SK-N-SH (cell line): ENCODE measurements at regions not wholly inside any gene's neighbourhood (a gene's known extent, or its start where the extent isn't known, plus 50 kb on each side); places are given as distances from the start of the nearest gene placed in this dataset.
A peak's percentile ranks its signal among the peaks of the same experiment; 100 is the strongest.

Experiments
- CTCF ChIA-PET: fragments of 300-600, 350-600 bp; formaldehyde crosslinking; extraction: SDS; loops from one replicate; lab custom pipeline; 2021; lab: Yijun Ruan, JAX
- POLR2A ChIA-PET: fragments of 350-600 bp; sonication (Branson Sonifier 250); formaldehyde crosslinking; extraction: SDS; loops from one replicate; lab custom pipeline; 2020; ENCODE audit warnings: antibody characterized with exemption, inconsistent platforms; lab: Yijun Ruan, JAX
- DNase-seq: peaks from one replicate; pipeline ENCODE4 v3.0.0; 2012
- H2AFZ ChIP-seq: fragments of 200-600 bp; sonication (generic); 2 replicates; pipeline ENCODE4 v1.8.1; 2016; ENCODE audit warnings: antibody characterized with exemption, mild to moderate bottlenecking, low read depth
- H3F3A ChIP-seq: fragments of 200-600 bp; sonication (generic); replicated peaks from 2 replicates; pipeline ENCODE3; 2016; ENCODE audit warnings: antibody characterized with exemption, mild to moderate bottlenecking; ENCODE audit not compliant: insufficient read depth
- H3K27ac ChIP-seq, 2 experiments: fragments of 200-500 bp in 1 of 2; fragments of 200-600 bp in 1 of 2; sonication (Bioruptor generic) in 1 of 2; sonication (generic), shearing (Covaris generic) in 1 of 2; 2 replicates each; pipeline versions ENCODE4 v1.5.1 to v1.6.1; 2014 to 2016; ENCODE audit warnings: low read depth in 2 of 2, inconsistent platforms in 1 of 2, low read length in 1 of 2, mild to moderate bottlenecking in 1 of 2, mixed read lengths in 1 of 2
- H3K27me3 ChIP-seq: fragments of 200-600 bp; sonication (generic), shearing (Covaris generic); 2 replicates; pipeline ENCODE4 v1.6.1; 2016; ENCODE audit warnings: mixed run types; ENCODE audit not compliant: insufficient read depth
- H3K36me3 ChIP-seq, 2 experiments: fragments of 200-500 bp in 1 of 2; fragments of 200-600 bp in 1 of 2; sonication (Bioruptor generic) in 1 of 2; sonication (generic) in 1 of 2; replicated peaks in 1 of 2; 2 replicates each; pipeline versions ENCODE3 to v1.5.1; 2014 to 2016; ENCODE audit warnings: low read length in 1 of 2, mild to moderate bottlenecking in 1 of 2; ENCODE audit not compliant: insufficient read depth in 2 of 2, control insufficient read depth in 1 of 2
- H3K4me1 ChIP-seq, 2 experiments: fragments of 200-500 bp in 1 of 2; fragments of 200-600 bp in 1 of 2; sonication (Bioruptor generic) in 1 of 2; sonication (generic), shearing (Covaris generic) in 1 of 2; 2 replicates each; pipeline versions ENCODE4 v1.5.1 to v1.6.1; 2014 to 2016; ENCODE audit warnings: low read depth in 1 of 2, low read length in 1 of 2, mixed run types in 1 of 2; ENCODE audit not compliant: insufficient read depth in 2 of 2, control insufficient read depth in 1 of 2
- H3K4me2 ChIP-seq: fragments of 200-600 bp; sonication (generic), shearing (Covaris generic); 2 replicates; pipeline ENCODE4 v1.6.1; 2017; ENCODE audit warnings: mixed run types
- H3K4me3 ChIP-seq, 2 experiments: fragments of 200-500 bp in 1 of 2; fragments of 200-600 bp in 1 of 2; sonication (Bioruptor generic) in 1 of 2; sonication (generic), shearing (Covaris generic) in 1 of 2; 2 replicates each; pipeline versions ENCODE4 v1.5.1 to v1.8.1; 2014 to 2016; ENCODE audit warnings: low read depth in 2 of 2, inconsistent platforms in 1 of 2, low read length in 1 of 2, mild to moderate bottlenecking in 1 of 2, mixed read lengths in 1 of 2, moderate library complexity in 1 of 2
- H3K79me2 ChIP-seq: fragments of 200-600 bp; sonication (generic); 2 replicates; pipeline ENCODE4 v1.8.1; 2017; ENCODE audit warnings: mild to moderate bottlenecking; ENCODE audit not compliant: insufficient read depth
- H3K9ac ChIP-seq: fragments of 200-600 bp; sonication (generic); 2 replicates; pipeline ENCODE4 v1.6.1; 2017; ENCODE audit warnings: mixed run types
- H3K9me2 ChIP-seq: fragments of 200-600 bp; sonication (generic); 2 replicates; pipeline ENCODE4 v1.6.1; 2017; ENCODE audit warnings: mixed run types
- H3K9me3 ChIP-seq: fragments of 200-600 bp; sonication (generic); 2 replicates; pipeline ENCODE4 v1.6.1; 2017; ENCODE audit warnings: mixed run types, mild to moderate bottlenecking, moderate library complexity
- H4K20me1 ChIP-seq: fragments of 200-600 bp; sonication (generic); 2 replicates; pipeline ENCODE4 v1.6.1; 2017; ENCODE audit warnings: mild to moderate bottlenecking, mixed run types; ENCODE audit not compliant: insufficient read depth
- CTCF ChIP-seq: fragments of 200-600 bp; sonication (generic); IDR thresholded peaks from 2 replicates; pipeline ENCODE4 v1.6.1; 2017; ENCODE audit warnings: antibody characterized with exemption, mild to moderate bottlenecking, moderate library complexity
- FOSL2 ChIP-seq: IDR thresholded peaks from 2 replicates; pipeline ENCODE4 v1.4.0; 2012; ENCODE audit warnings: low read depth, mild to moderate bottlenecking, moderate library complexity, borderline replicate concordance
- GABPA ChIP-seq: IDR thresholded peaks from 2 replicates; pipeline ENCODE4 v1.4.0; 2012; ENCODE audit warnings: low read depth, mild to moderate bottlenecking
- GATA2 ChIP-seq: sonication (generic); formaldehyde crosslinking; IDR thresholded peaks from 2 replicates; pipeline ENCODE4 v1.5.0; 2020; ENCODE audit warnings: mild to moderate bottlenecking, missing genetic modification reagents
- IRF3 ChIP-seq: fragments of 150-350 bp; IDR thresholded peaks from 2 replicates; pipeline ENCODE4 v1.6.1; 2016; ENCODE audit warnings: mild to moderate bottlenecking, low read depth, low read length
- MEF2A ChIP-seq: IDR thresholded peaks from 2 replicates; pipeline ENCODE4 v1.4.0; 2012; ENCODE audit warnings: low read depth, borderline replicate concordance
- MXI1 ChIP-seq: IDR thresholded peaks from 2 replicates; pipeline ENCODE4 v1.6.1; 2012; ENCODE audit warnings: mild to moderate bottlenecking, low read depth, low read length, improper control_type of control experiment
- NFIC ChIP-seq: IDR thresholded peaks from 2 replicates; pipeline ENCODE4 v1.4.0; 2012; ENCODE audit warnings: borderline replicate concordance
- PBX3 ChIP-seq: IDR thresholded peaks from 2 replicates; pipeline ENCODE4; 2012
- POLR2AphosphoS5 ChIP-seq: IDR thresholded peaks from 2 replicates; pipeline ENCODE4 v1.6.1; 2012; ENCODE audit warnings: low read depth, low read length
- RAD21 ChIP-seq: IDR thresholded peaks from 2 replicates; pipeline ENCODE4 v1.6.1; 2012; ENCODE audit warnings: mild to moderate bottlenecking, low read length
- RCOR1 ChIP-seq: fragments of 150-350 bp; IDR thresholded peaks from 2 replicates; pipeline ENCODE4 v1.6.1; 2017; ENCODE audit warnings: antibody characterized with exemption, low read length
- RXRA ChIP-seq: IDR thresholded peaks from 2 replicates; pipeline ENCODE4 v1.4.0; 2012; ENCODE audit warnings: low read depth, mild to moderate bottlenecking, borderline replicate concordance
- SIN3A ChIP-seq: IDR thresholded peaks from 2 replicates; pipeline ENCODE4 v1.6.1; 2012; ENCODE audit warnings: low read depth, mild to moderate bottlenecking, low read length, moderate library complexity, borderline replicate concordance
- TAF1 ChIP-seq: IDR thresholded peaks from 2 replicates; pipeline ENCODE4 v1.6.1; 2012; ENCODE audit warnings: low read depth, mild to moderate bottlenecking, low read length, moderate library complexity, borderline replicate concordance
- TCF12 ChIP-seq: IDR thresholded peaks from 2 replicates; pipeline ENCODE4 v1.4.0; 2012
- TEAD4 ChIP-seq: IDR thresholded peaks from 2 replicates; pipeline ENCODE4 v1.4.0; 2012; ENCODE audit warnings: mild to moderate bottlenecking, borderline replicate concordance; ENCODE audit not compliant: insufficient read depth
- USF1 ChIP-seq: IDR thresholded peaks from 2 replicates; pipeline ENCODE4 v1.4.0; 2012; ENCODE audit warnings: low read depth, borderline replicate concordance
- USF2 ChIP-seq: fragments of 150-350 bp; IDR thresholded peaks from 2 replicates; pipeline ENCODE4 v1.6.1; 2017; ENCODE audit warnings: antibody characterized with exemption, low read length, low read depth, borderline replicate concordance
- WGBS: methylation state at CpG from one replicate; pipeline ENCODE4 v1.1.6; 2017; ENCODE audit warnings: low lambda C conversion rate; 5-methylcytosine and 5-hydroxymethylcytosine counted together

- H3K36me3 ChIP-seq, result no peaks in the 10 kb centered on the region
- no peaks in the 10 kb centered on the region for H3K79me2 ChIP-seq
- H3K9ac ChIP-seq, result no peak overlapping the region
- H3F3A ChIP-seq, result peaks cover 37% of the 10 kb centered on the region
- no peaks in the 10 kb centered on the region for H3K9me3 ChIP-seq
- DNase-seq, result no peak
- H3K4me1 ChIP-seq, result peaks cover 22 to 61% of the 10 kb centered on the region in 2 experiments
- whole genome bisulfite sequencing, result 90% methylated on average over 2 of the region's 2 CpGs
- H3K9me2 ChIP-seq, result no peaks in the 10 kb centered on the region
- peak overlapping the region; percentile 95 to 99; a peak in 3 of 4 replicates for H3K27ac ChIP-seq
- POLR2A ChIA-PET, result no interaction called here
- TF ChIP-seq TCF12 (peak; percentile 26; the same call in 1 of the 2 replicates), TEAD4 (no peak), POLR2AphosphoS5 (no peak), GABPA (no peak), FOSL2 (no peak)
- TF ChIP-seq, all 33 proteins: peak for 1
- Histone ChIP-seq H3K4me2 (peak overlapping the region; percentile 38; the same call in 1 of the 2 replicates), H4K20me1 (no peaks in the 10 kb centered on the region), H2AFZ (no peak overlapping the region), H3K4me3 (no peak overlapping the region), H3K27me3 (no peaks in the 10 kb centered on the region)
- CTCF ChIA-PET, result interaction anchor here (1.3 to 2.5 kb wide), 4 partner anchors 15 to 532 kb away, joined by 4 to 11 read pairs (median 8); no protein-coding TSS in a partner anchor
Observed at GRCh38 chr10:63698787-63699150, 177.6 kb downstream of the REEP3 start.

GRCh38 chr10:63699785-63700613 lies 178.8 kb downstream of the REEP3 start:
- H3K79me2 ChIP-seq, result no peaks in the 10 kb centered on the region
- peak overlapping the region in 1 of 2 experiments; percentile 8; a peak in 2 of 4 replicates for H3K4me3 ChIP-seq
- peak overlapping the region; percentile 71; the same call in 1 of the 2 replicates for H3K4me2 ChIP-seq
- H4K20me1 ChIP-seq, result no peaks in the 10 kb centered on the region
- ChIA-PET CTCF (interaction anchor here (1.2 to 2.5 kb wide), 3 partner anchors 12 to 66 kb away, joined by 3 to 11 read pairs (median 7); no protein-coding TSS in a partner anchor), POLR2A (interaction anchor here (0.7 kb wide), 1 partner anchor 16 kb away, joined by 3 read pairs; no protein-coding TSS in a partner anchor)
- WGBS, result 2% methylated on average over 5 of the region's 5 CpGs
- no peak for DNase-seq
- H3K4me1 ChIP-seq, result peaks cover 22 to 61% of the 10 kb centered on the region in 2 experiments
- H3K9ac ChIP-seq, result peak overlapping the region; percentile 60
- H2AFZ ChIP-seq, result peak overlapping the region; percentile 77; the same call in 1 of the 2 replicates
- H3K27ac ChIP-seq, result peak overlapping the region; percentile 95 to 99
- H3K27me3 ChIP-seq, result no peaks in the 10 kb centered on the region
- peaks cover 37% of the 10 kb centered on the region for H3F3A ChIP-seq
- no peaks in the 10 kb centered on the region for H3K9me2 ChIP-seq
- no peaks in the 10 kb centered on the region for H3K9me3 ChIP-seq
- H3K36me3 ChIP-seq, result no peaks in the 10 kb centered on the region
- TF ChIP-seq POLR2AphosphoS5 (peak; percentile 45; the same call in 1 of the 2 replicates), TEAD4 (peak; percentile 81), NFIC (peak; percentile 72), USF2 (no peak), GATA2 (CRISPR knock-in tag) (no peak), RAD21 (no peak), TCF12 (peak; percentile 82), FOSL2 (peak; percentile 95), RXRA (peak; percentile 78), CTCF (no peak), IRF3 (no peak), TAF1 (no peak), USF1 (no peak), RCOR1 (no peak), MEF2A (no peak), PBX3 (peak; percentile 88), MXI1 (no peak), SIN3A (peak; percentile 75; the same call in 1 of the 2 replicates)
